DOHH2 (cell line): ENCODE measurements at regions not wholly inside any gene's neighbourhood (a gene's known extent, or its start where the extent isn't known, plus 50 kb on each side); places are given as distances from the start of the nearest gene placed in this dataset.

Experiments
- H3F3A ChIP-seq: fragments of 200-600 bp; sonication (generic), shearing (Covaris generic); 2 replicates; pipeline ENCODE4 v1.6.0; 2016; ENCODE audit warnings: antibody characterized with exemption, mild to moderate bottlenecking; ENCODE audit not compliant: control insufficient read depth, insufficient read depth
- H3K27ac ChIP-seq: fragments of 200-600 bp; sonication (generic); 2 replicates; pipeline ENCODE4 v1.5.1; 2014; ENCODE audit warnings: low read depth, mild to moderate bottlenecking, low read length, moderate library complexity
- H3K27me3 ChIP-seq: fragments of 200-600 bp; sonication (generic); 2 replicates; pipeline ENCODE4 v1.6.1; 2014; ENCODE audit warnings: mild to moderate bottlenecking, low read length, mixed read lengths; ENCODE audit not compliant: control insufficient read depth
- H3K36me3 ChIP-seq: fragments of 200-600 bp; sonication (generic); 2 replicates; pipeline ENCODE4 v1.6.1; 2014; ENCODE audit warnings: mild to moderate bottlenecking, low read length, moderate library complexity, mixed read lengths; ENCODE audit not compliant: control insufficient read depth
- H3K4me1 ChIP-seq: fragments of 200-600 bp; sonication (generic); 2 replicates; pipeline ENCODE4 v1.6.1; 2014; ENCODE audit warnings: mild to moderate bottlenecking, low read length, mixed read lengths; ENCODE audit not compliant: control insufficient read depth
- H3K4me2 ChIP-seq: fragments of 200-600 bp; sonication (generic); 2 replicates; pipeline ENCODE4 v1.6.0; 2014; ENCODE audit warnings: mild to moderate bottlenecking, low read length, moderate library complexity
- H3K4me3 ChIP-seq: fragments of 200-600 bp; sonication (generic); 2 replicates; pipeline ENCODE4 v1.5.1; 2014; ENCODE audit warnings: mild to moderate bottlenecking, low read length, mixed read lengths
- H3K79me2 ChIP-seq: fragments of 200-600 bp; sonication (generic); 2 replicates; pipeline ENCODE4 v1.6.1; 2014; ENCODE audit warnings: mild to moderate bottlenecking, low read length, mixed read lengths; ENCODE audit not compliant: control insufficient read depth
- H3K9me2 ChIP-seq: fragments of 200-600 bp; sonication (generic); replicated peaks from 2 replicates; pipeline ENCODE4 v1.6.1; 2014; ENCODE audit warnings: mild to moderate bottlenecking, low read length, mixed read lengths; ENCODE audit not compliant: control insufficient read depth
- H3K9me3 ChIP-seq: fragments of 200-600 bp; sonication (generic); 2 replicates; pipeline ENCODE4 v1.6.1; 2014; ENCODE audit warnings: antibody characterized with exemption, low read length, mixed read lengths; ENCODE audit not compliant: control insufficient read depth, insufficient read depth
- H4K20me1 ChIP-seq: fragments of 200-600 bp; sonication (generic); 2 replicates; pipeline ENCODE4 v1.6.0; 2014; ENCODE audit warnings: low read depth, mild to moderate bottlenecking, antibody characterized with exemption, low read length, moderate library complexity; ENCODE audit not compliant: control insufficient read depth, insufficient read depth
- EZH2phosphoT487 ChIP-seq: fragments of 200-600 bp; sonication (generic); IDR thresholded peaks from 2 replicates; pipeline ENCODE4 v1.6.1; 2017; ENCODE audit warnings: borderline replicate concordance, mild to moderate bottlenecking, antibody characterized with exemption, low read length, moderate library complexity, mixed read lengths
- TF ChIP-seq, protein P1 (sequence below): fragments of 200-600 bp; sonication (generic); IDR thresholded peaks from one replicate; pipeline ENCODE4 v1.5.1; 2014; ENCODE audit warnings: antibody characterized with exemption, mild to moderate bottlenecking, low read depth, low read length; ENCODE audit not compliant: poor library complexity, severe bottlenecking

DNA sequence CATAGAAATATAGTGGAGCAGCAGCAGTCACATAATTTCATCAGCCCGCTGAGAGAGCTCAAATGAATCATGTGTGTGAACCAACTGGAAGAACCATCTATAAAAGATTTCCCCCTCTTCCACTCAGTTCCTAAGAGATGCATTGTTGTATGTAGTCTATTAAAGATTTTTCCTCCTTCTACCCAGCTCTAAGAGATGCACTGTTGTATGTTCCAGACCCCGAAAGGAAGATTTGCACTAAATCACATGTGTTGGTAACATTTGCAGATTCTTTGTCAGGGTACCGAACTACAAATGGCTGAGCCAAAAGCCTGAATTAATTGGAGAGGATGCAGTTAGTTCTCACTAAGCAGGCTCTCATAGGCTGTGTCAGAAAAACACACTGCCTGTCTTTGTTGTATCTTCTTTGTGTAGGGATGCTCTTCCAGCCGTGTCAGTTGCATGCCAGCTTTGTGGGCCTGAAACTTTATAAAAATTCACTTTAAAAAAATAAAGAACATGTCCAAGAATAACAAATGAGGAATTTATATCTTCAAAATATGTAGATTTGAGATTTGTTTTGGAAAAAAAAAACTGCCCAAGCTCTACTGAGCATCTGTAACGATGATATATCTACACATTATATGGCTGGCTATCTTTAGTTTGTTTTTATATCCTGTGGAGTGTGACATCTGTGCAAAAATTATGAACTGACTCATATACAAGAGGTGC is 223.1 kb downstream of the MZT1 start:
- no peak overlapping the region for H3K4me2 ChIP-seq

DNA sequence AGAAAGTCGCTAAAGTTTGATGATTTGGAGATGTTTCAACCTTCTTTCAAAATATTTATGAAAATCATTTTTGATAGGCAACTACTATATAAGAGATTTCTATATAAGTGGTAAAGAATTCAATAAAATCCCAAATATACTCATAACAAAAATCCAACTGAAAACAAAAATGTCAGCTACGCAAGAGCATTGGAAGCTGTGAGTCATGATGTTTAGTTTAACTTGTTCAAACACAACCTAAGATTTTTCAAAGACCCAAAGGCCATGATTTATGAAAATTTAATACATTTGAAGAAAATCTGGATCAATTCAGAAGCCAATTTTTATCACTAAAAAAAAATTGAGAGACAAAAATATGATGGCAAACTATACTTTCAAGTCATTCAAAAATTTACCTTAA is 226.6 kb downstream of the MZT1 start:
- H4K20me1 ChIP-seq: no peaks in the 10 kb centered on the region

More for the DNA sequence above, 223.1 kb downstream of the MZT1 start:
- Histone ChIP-seq H3F3A (no peaks in the 10 kb centered on the region), H3K9me2 (no peaks in the 10 kb centered on the region), H3K27ac (no peak overlapping the region), H3K79me2 (no peaks in the 10 kb centered on the region), H3K27me3 (no peaks in the 10 kb centered on the region), H3K4me1 (no peaks in the 10 kb centered on the region), H3K36me3 (no peaks in the 10 kb centered on the region), H3K4me3 (no peak overlapping the region), H4K20me1 (no peaks in the 10 kb centered on the region), H3K9me3 (no peaks in the 10 kb centered on the region)
- TF ChIP-seq, protein P1, sequence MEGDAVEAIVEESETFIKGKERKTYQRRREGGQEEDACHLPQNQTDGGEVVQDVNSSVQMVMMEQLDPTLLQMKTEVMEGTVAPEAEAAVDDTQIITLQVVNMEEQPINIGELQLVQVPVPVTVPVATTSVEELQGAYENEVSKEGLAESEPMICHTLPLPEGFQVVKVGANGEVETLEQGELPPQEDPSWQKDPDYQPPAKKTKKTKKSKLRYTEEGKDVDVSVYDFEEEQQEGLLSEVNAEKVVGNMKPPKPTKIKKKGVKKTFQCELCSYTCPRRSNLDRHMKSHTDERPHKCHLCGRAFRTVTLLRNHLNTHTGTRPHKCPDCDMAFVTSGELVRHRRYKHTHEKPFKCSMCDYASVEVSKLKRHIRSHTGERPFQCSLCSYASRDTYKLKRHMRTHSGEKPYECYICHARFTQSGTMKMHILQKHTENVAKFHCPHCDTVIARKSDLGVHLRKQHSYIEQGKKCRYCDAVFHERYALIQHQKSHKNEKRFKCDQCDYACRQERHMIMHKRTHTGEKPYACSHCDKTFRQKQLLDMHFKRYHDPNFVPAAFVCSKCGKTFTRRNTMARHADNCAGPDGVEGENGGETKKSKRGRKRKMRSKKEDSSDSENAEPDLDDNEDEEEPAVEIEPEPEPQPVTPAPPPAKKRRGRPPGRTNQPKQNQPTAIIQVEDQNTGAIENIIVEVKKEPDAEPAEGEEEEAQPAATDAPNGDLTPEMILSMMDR: no peak
- TF ChIP-seq EZH2phosphoT487: no peak

DNA sequence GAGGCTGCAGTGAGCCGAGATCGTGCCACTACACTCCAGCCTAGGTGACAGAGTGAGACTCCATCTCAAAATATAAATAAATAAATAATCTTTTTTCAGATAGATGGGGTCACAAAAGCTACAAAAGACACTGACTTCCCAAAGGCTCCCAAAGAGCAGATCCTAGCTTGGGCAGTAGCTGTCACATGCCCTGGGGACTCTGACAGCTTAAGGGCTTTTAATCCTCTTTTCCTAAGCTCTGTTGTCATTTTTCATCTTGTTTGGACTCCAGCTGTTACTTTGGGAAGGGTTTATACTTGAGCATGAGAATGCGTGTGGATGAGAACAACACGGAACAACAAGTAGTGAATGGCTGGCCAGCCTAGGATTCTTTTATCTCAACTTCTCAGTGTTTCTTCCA is 231.7 kb downstream of the MZT1 start:
- Histone ChIP-seq H3K4me3 (no peak overlapping the region), H3K27ac (no peak overlapping the region), H3K4me2 (no peak overlapping the region), H3K9me2 (no peaks in the 10 kb centered on the region), H4K20me1 (no peaks in the 10 kb centered on the region), H3K27me3 (no peaks in the 10 kb centered on the region), H3K79me2 (no peaks in the 10 kb centered on the region), H3F3A (no peaks in the 10 kb centered on the region), H3K36me3 (no peaks in the 10 kb centered on the region), H3K4me1 (no peaks in the 10 kb centered on the region), H3K9me3 (no peaks in the 10 kb centered on the region)
- TF ChIP-seq, protein P1: no peak
- no peak for TF ChIP-seq EZH2phosphoT487

More for the DNA sequence above, 226.6 kb downstream of the MZT1 start:
- Histone ChIP-seq H3K79me2 (no peaks in the 10 kb centered on the region), H3F3A (no peaks in the 10 kb centered on the region), H3K4me3 (no peak overlapping the region), H3K4me1 (no peaks in the 10 kb centered on the region), H3K9me3 (no peaks in the 10 kb centered on the region), H3K27me3 (no peaks in the 10 kb centered on the region), H3K4me2 (no peak overlapping the region), H3K27ac (no peak overlapping the region), H3K36me3 (no peaks in the 10 kb centered on the region), H3K9me2 (no peaks in the 10 kb centered on the region)
- no peak for TF ChIP-seq EZH2phosphoT487
- TF ChIP-seq, protein P1: no peak
